Mucosa of descending colon (tissue), 3 donors: ENCODE measurements at regions not wholly inside any gene's neighbourhood (a gene's known extent, or its start where the extent isn't known, plus 50 kb on each side); places are given as distances from the start of the nearest gene placed in this dataset.

ENCODE experiments used
- ATAC-seq: fragments of 200-7000 bp; cut with Tn5 transposase; one replicate; pipeline ENCODE4 v1.9.1; 2020; ENCODE audit warnings: mild to moderate bottlenecking, moderate library complexity
- DNase-seq, 3 donors: peaks; one replicate each; pipeline ENCODE4 v3.0.0-alpha.2; 2020
- H3K36me3 ChIP-seq: fragments of 200-600 bp; one replicate; pipeline ENCODE4 v1.8.0; 2021; ENCODE audit warnings: low read depth, mild to moderate bottlenecking
- H3K4me1 ChIP-seq: fragments of 200-600 bp; one replicate; pipeline ENCODE4 v1.8.0; 2021; ENCODE audit warnings: low read depth, mild to moderate bottlenecking
- H3K4me3 ChIP-seq: fragments of 200-600 bp; one replicate; pipeline ENCODE4 v1.8.0; 2021; ENCODE audit warnings: mild to moderate bottlenecking
- H3K9me3 ChIP-seq: fragments of 200-600 bp; one replicate; pipeline ENCODE4 v1.8.0; 2021; ENCODE audit warnings: mild to moderate bottlenecking
- CTCF ChIP-seq: fragments of 200-600 bp; IDR thresholded peaks from one replicate; pipeline ENCODE4 v1.8.0; 2022; ENCODE audit warnings: antibody characterized with exemption, mild to moderate bottlenecking
- intact Hi-C, 2 donors: fragments of 100-400 bp; cut with DNase I in 1 of 2; cut with micrococcal nuclease in 1 of 2; formaldehyde crosslinking; loops; one replicate each; pipeline versions ENCODE4 v1.11.0 to v1.11.1; 2022; cut with DNase I, micrococcal nuclease
- donor health status: DM: no; HTN: no; CAD: no; lungs with moderate emphysema.
- donor health status: DM: no; HTN: no; CAD: no.
- donor health status: DM: no; HTN: yes; CAD: no.

GRCh38 chr18:40046596-40046995 is 1908.4 kb upstream of the PIK3C3 start:
- no peak for TF ChIP-seq CTCF
- H3K4me1 ChIP-seq: no peaks in the 10 kb centered on the region
- ATAC-seq: no peak
- no peaks in the 10 kb centered on the region for H3K36me3 ChIP-seq
- DNase-seq: no peak
- no peak overlapping the region for H3K4me3 ChIP-seq
- H3K9me3 ChIP-seq: no peaks in the 10 kb centered on the region
- intact Hi-C loops: no loop called here

- no peak overlapping the region for H3K4me3 ChIP-seq
- intact Hi-C loops: no loop called here
- no peaks in the 10 kb centered on the region for H3K36me3 ChIP-seq
- DNase-seq: no peak
- no peak for ATAC-seq
- H3K9me3 ChIP-seq: no peaks in the 10 kb centered on the region
- no peak for TF ChIP-seq CTCF
- H3K4me1 ChIP-seq: no peaks in the 10 kb centered on the region
These were observed 1913.1 kb upstream of the PIK3C3 start for GRCh38 chr18:40041951-40042350.

- no peak for TF ChIP-seq CTCF
- no peak for DNase-seq
- intact Hi-C loops: no loop called here
- Histone ChIP-seq H3K36me3 (no peaks in the 10 kb centered on the region), H3K9me3 (no peaks in the 10 kb centered on the region), H3K4me1 (no peaks in the 10 kb centered on the region), H3K4me3 (no peak overlapping the region)
- no peak for ATAC-seq
These were observed 1914.5 kb upstream of the PIK3C3 start for GRCh38 chr18:40040574-40040973.

- H3K9me3 ChIP-seq: no peaks in the 10 kb centered on the region
- intact Hi-C loops: no loop called here
These were observed 1917.7 kb upstream of the PIK3C3 start for GRCh38 chr18:40037356-40037755.

GRCh38 chr18:40036861-40037260 is 1918.2 kb upstream of the PIK3C3 start:
- H3K4me3 ChIP-seq: no peak overlapping the region
- intact Hi-C loops: no loop called here
- DNase-seq (no peak), ATAC-seq (no peak)
- H3K9me3 ChIP-seq: no peaks in the 10 kb centered on the region
- H3K4me1 ChIP-seq: no peaks in the 10 kb centered on the region
- no peak for TF ChIP-seq CTCF
- no peaks in the 10 kb centered on the region for H3K36me3 ChIP-seq

More at GRCh38 chr18:40037356-40037755, 1917.7 kb upstream of the PIK3C3 start:
- no peak overlapping the region for H3K4me3 ChIP-seq
- no peak for DNase-seq
- H3K36me3 ChIP-seq: no peaks in the 10 kb centered on the region
- TF ChIP-seq CTCF: no peak
- ATAC-seq: no peak
- H3K4me1 ChIP-seq: no peaks in the 10 kb centered on the region

- Histone ChIP-seq H3K9me3 (no peaks in the 10 kb centered on the region), H3K4me1 (no peaks in the 10 kb centered on the region), H3K4me3 (no peak overlapping the region), H3K36me3 (no peaks in the 10 kb centered on the region)
- DNase-seq: no peak
- no peak for TF ChIP-seq CTCF
- ATAC-seq: no peak
- intact Hi-C loops: no loop called here
These were observed 1919.1 kb upstream of the PIK3C3 start for GRCh38 chr18:40035966-40036365.
